Body of pancreas (tissue), 4 donors: ENCODE measurements at regions not wholly inside any gene's neighbourhood (a gene's known extent, or its start where the extent isn't known, plus 50 kb on each side); places are given as distances from the start of the nearest gene placed in this dataset.

Source experiments
- ATAC-seq: fragments of 150-250 bp; one replicate; pipeline ENCODE4 v1.9.1; 2016
- DNase-seq, 4 donors: peaks; one replicate each; pipeline ENCODE4 v3.0.0-alpha.2; 2019
- H3K27ac ChIP-seq, 4 donors: fragments of 200-600 bp; sonication (generic); 1 replicate in 3 of 4; 2 replicates in 1 of 4; pipeline versions ENCODE4 v1.5.1 to v1.6.1; 2016 to 2019; ENCODE audit warnings: mild to moderate bottlenecking in 1 of 4, mixed read lengths in 1 of 4, moderate library complexity in 1 of 4
- H3K27me3 ChIP-seq, 2 donors: fragments of 200-600 bp; sonication (generic); one replicate each; pipeline ENCODE4 v1.6.0; 2016; ENCODE audit warnings: mild to moderate bottlenecking in 1 of 2
- H3K36me3 ChIP-seq, 2 donors: fragments of 200-600 bp; sonication (generic); replicated peaks in 1 of 2; 2 replicates each; pipeline ENCODE4 v1.5.1; 2016; ENCODE audit warnings: low read depth in 2 of 2; ENCODE audit not compliant: insufficient read depth in 1 of 2
- H3K4me1 ChIP-seq: fragments of 200-600 bp; sonication (generic); one replicate; pipeline ENCODE4 v1.6.0; 2016
- H3K4me3 ChIP-seq, 2 donors: fragments of 200-600 bp; sonication (generic); 1 replicate in 1 of 2; 2 replicates in 1 of 2; pipeline ENCODE4 v1.5.1; 2016 to 2019
- H3K9me3 ChIP-seq, 3 donors: fragments of 200-600 bp; sonication (generic); 1 replicate in 2 of 3; 2 replicates in 1 of 3; pipeline ENCODE4 v1.5.1; 2016
- POLR2A ChIP-seq, 3 donors: fragments of 450-650 bp; IDR thresholded peaks; one replicate each; pipeline ENCODE4 v1.6.1; 2016; ENCODE audit warnings: antibody characterized with exemption in 3 of 3, mild to moderate bottlenecking in 2 of 3
- WGBS, 2 donors: methylation state at CpG; one replicate each; pipeline ENCODE4 v1.1.5; 2017; 5-methylcytosine and 5-hydroxymethylcytosine counted together
- intact Hi-C: fragments of 100-400 bp; cut with DNase I; formaldehyde crosslinking; loops from one replicate; pipeline ENCODE4 v1.15.1; 2023
- TF ChIP-seq, protein P1 (sequence below), 7 experiments: fragments of 450-650 bp in 4 of 7; fragments of 200-600 bp in 3 of 7; sonication (generic) in 3 of 7; IDR thresholded peaks; one replicate each; pipeline ENCODE4 v1.5.1; 2016 to 2019; ENCODE audit warnings: antibody characterized with exemption in 7 of 7

DNA sequence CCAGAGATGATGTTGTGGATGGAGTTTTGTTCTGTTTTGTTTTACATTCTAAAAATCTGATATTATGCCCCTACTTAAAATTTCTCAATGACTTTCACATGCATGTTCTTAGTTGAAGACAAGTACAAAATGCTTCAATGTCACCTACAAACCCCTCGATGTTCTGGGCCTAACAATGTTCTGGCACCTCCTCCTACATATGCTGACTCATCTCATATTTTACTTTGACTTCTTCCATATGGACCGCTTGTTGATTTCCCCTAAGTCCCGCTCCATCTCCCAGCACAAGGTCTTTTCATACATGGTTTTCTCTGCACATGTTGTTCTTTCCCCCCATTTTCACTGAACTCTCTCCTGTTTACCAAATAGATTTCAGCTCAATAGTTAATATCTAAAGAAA, 441.4 kb downstream of the CNTN6 start:
- Histone ChIP-seq H3K27me3 (no peaks in the 10 kb centered on the region), H3K27ac (no peak overlapping the region), H3K36me3 (no peaks in the 10 kb centered on the region), H3K4me1 (no peaks in the 10 kb centered on the region), H3K9me3 (peaks cover 0 to 5% (median 2%) of the 10 kb centered on the region in 3 donors), H3K4me3 (no peak overlapping the region)
- WGBS, 2 donors: 73 to 83% methylated on average over 3 of the region's 3 CpGs
- intact Hi-C loops: no loop called here
- TF ChIP-seq, protein P1, sequence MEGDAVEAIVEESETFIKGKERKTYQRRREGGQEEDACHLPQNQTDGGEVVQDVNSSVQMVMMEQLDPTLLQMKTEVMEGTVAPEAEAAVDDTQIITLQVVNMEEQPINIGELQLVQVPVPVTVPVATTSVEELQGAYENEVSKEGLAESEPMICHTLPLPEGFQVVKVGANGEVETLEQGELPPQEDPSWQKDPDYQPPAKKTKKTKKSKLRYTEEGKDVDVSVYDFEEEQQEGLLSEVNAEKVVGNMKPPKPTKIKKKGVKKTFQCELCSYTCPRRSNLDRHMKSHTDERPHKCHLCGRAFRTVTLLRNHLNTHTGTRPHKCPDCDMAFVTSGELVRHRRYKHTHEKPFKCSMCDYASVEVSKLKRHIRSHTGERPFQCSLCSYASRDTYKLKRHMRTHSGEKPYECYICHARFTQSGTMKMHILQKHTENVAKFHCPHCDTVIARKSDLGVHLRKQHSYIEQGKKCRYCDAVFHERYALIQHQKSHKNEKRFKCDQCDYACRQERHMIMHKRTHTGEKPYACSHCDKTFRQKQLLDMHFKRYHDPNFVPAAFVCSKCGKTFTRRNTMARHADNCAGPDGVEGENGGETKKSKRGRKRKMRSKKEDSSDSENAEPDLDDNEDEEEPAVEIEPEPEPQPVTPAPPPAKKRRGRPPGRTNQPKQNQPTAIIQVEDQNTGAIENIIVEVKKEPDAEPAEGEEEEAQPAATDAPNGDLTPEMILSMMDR (IDR thresholded peaks at IDR 0.05): no peak
- TF ChIP-seq POLR2A (IDR thresholded peaks at IDR 0.05): no peak
- DNase-seq (no peak), ATAC-seq (no peak)

DNA sequence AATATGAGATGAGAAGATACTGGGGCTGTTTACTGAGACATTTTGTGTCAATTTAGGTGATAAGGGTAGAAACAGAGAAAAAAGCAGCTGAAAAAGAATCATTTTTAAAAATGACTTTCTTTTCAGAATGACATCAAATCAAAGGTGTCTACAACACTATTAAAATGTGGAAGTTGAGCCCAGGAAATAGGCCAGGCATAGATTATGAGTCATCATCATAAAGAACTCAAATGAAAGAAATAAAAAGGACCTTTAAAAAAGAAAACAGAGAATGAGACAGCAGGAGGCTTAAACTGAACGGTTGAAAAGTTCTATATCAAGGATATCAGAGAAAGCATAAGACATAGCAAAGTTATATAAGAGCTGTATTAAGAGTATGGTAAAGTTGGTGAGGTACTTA, 442.5 kb downstream of the CNTN6 start:
- no peak overlapping the region for H3K4me3 ChIP-seq
- TF ChIP-seq, protein P1 (IDR thresholded peaks at IDR 0.05): no peak
- no peak for TF ChIP-seq POLR2A (IDR thresholded peaks at IDR 0.05)
- no peak for DNase-seq
- intact Hi-C loops: no loop called here
- ATAC-seq: no peak
- H3K27me3 ChIP-seq: no peaks in the 10 kb centered on the region
- H3K27ac ChIP-seq: no peak overlapping the region
- peaks cover 0 to 5% (median 2%) of the 10 kb centered on the region in 3 donors for H3K9me3 ChIP-seq
- WGBS, 2 donors: 68 to 71% methylated on average over 1 of the region's 1 CpG
- no peaks in the 10 kb centered on the region for H3K36me3 ChIP-seq
- no peaks in the 10 kb centered on the region for H3K4me1 ChIP-seq

- intact Hi-C loops: no loop called here
- 81 to 88% methylated on average over 1 of the region's 1 CpG for WGBS, 2 donors
- Histone ChIP-seq H3K4me3 (no peak overlapping the region), H3K27me3 (no peaks in the 10 kb centered on the region), H3K36me3 (no peaks in the 10 kb centered on the region), H3K9me3 (peaks cover 0 to 5% (median 2%) of the 10 kb centered on the region in 3 donors), H3K4me1 (no peaks in the 10 kb centered on the region), H3K27ac (no peak overlapping the region)
- DNase-seq (no peak), ATAC-seq (no peak)
- TF ChIP-seq, protein P1 (IDR thresholded peaks at IDR 0.05): no peak
- TF ChIP-seq POLR2A (IDR thresholded peaks at IDR 0.05): no peak
Measured at GRCh38 chr3:1540686-1541085, 447.9 kb downstream of the CNTN6 start.

DNA sequence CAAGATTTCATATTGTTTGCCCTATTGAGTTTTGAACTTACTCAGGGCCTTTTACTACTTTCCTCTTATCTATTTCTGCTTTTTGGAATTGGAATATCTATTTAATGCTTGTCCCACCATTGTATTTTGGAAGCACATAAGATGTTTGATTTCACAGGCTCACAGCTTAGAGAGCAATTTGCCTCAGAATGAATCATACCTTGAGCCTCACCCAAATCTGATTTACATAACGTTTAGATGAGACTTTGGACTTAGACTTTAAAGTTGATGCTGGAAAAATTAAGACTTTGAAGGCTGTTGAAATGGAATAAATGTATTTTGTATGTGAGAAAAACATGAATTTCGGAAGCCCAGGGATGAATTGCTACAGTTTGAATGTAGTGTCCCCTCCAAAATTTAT, 458.9 kb downstream of the CNTN6 start:
- intact Hi-C loops: no loop called here
- Histone ChIP-seq H3K4me3 (no peak overlapping the region), H3K27ac (no peak overlapping the region), H3K27me3 (no peaks in the 10 kb centered on the region), H3K4me1 (no peaks in the 10 kb centered on the region), H3K9me3 (no peaks in the 10 kb centered on the region), H3K36me3 (no peaks in the 10 kb centered on the region)
- no peak for TF ChIP-seq POLR2A (IDR thresholded peaks at IDR 0.05)
- TF ChIP-seq, protein P1 (IDR thresholded peaks at IDR 0.05): no peak
- WGBS, 2 donors: 55 to 63% methylated on average over 2 of the region's 2 CpGs
- ATAC-seq (no peak), DNase-seq (no peak)

DNA sequence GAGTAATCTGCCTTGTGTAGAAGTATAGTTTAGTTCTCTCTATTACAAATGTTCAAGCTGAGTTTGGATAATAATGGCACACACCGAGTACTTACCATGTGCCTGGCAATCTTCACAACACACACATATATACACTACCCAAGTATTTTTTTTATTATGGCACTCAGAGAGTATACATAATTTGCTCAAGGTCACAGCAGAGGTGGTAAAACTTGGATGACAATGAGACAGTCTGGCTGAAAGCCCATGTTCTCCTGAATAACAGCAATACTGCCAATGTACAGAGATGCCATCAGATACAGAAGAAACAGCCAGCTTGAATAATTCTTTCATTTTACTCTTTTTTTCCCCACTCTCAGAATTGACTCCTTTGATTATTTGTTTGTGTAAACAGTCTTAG, 460.0 kb downstream of the CNTN6 start:
- ATAC-seq: no peak
- 77 to 79% methylated on average over 1 of the region's 1 CpG for WGBS, 2 donors

More for the DNA sequence above, 460.0 kb downstream of the CNTN6 start:
- no peak for DNase-seq
- Histone ChIP-seq H3K4me3 (no peak overlapping the region), H3K9me3 (no peaks in the 10 kb centered on the region), H3K27ac (no peak overlapping the region), H3K4me1 (no peaks in the 10 kb centered on the region), H3K27me3 (no peaks in the 10 kb centered on the region), H3K36me3 (no peaks in the 10 kb centered on the region)
- intact Hi-C loops: no loop called here
- TF ChIP-seq POLR2A (IDR thresholded peaks at IDR 0.05): no peak
- TF ChIP-seq, protein P1 (IDR thresholded peaks at IDR 0.05): no peak
